NCI-H146 (cell line): ENCODE measurements at regions not wholly inside any gene's neighbourhood (a gene's known extent, or its start where the extent isn't known, plus 50 kb on each side); places are given as distances from the start of the nearest gene placed in this dataset.
"Not testable (repeated sequence)": the region's sequence is repeated elsewhere in the genome, so short reads cannot be mapped to it uniquely, and the experiment has no call there.

ENCODE experiments used
- DNase-seq: peaks from one replicate; lab custom pipeline; 2025; lab: John Stamatoyannopoulos, UW

- not testable (repeated sequence) for DNase-seq
Measured at GRCh38 chrX:76774912-76775311, 347.4 kb downstream of the MAGEE1 start.

GRCh38 chrX:76796311-76796710 lies 368.8 kb downstream of the MAGEE1 start:
- no peak for DNase-seq

DNA sequence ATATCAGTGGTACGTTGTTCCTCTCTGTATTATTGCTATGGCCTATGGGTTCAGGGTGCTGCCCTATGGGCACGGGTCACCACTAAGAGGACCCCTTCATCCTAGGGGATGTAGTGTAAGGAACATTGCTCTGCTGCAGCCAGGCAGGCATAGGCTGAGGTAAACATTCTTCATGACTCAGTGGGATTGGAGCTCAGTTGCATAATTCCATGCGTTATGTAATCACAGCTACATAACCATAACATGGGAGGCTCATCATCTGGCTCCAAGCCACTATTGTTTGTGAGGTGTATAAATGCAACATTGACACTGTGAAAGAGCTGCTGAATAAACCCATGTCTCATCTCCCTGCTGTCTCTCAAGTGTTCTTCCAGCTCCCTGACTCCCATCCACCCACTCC lies 375.2 kb downstream of the MAGEE1 start:
- no peak for DNase-seq

DNA sequence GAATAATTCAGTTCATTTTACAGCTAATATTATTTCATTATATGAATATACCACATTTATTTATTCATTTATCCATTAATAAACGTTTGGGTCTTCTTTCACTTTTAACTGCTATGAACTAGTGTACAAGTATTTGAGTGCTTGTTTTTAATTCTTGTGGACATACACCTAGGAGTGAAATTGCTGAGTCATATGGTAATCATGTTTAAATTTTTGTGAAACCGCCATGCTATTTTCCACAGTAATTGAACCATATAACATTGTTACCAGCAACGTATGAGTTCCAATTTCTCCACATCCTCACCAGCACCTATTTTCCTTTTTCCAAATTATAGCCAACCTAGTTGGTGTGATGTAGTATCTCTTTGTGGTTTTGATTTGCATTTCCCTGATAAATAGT lies 388.2 kb downstream of the MAGEE1 start:
- no peak for DNase-seq

- DNase-seq: not testable (repeated sequence)
Measured at GRCh38 chrX:76817279-76817678, 389.8 kb downstream of the MAGEE1 start.

DNA sequence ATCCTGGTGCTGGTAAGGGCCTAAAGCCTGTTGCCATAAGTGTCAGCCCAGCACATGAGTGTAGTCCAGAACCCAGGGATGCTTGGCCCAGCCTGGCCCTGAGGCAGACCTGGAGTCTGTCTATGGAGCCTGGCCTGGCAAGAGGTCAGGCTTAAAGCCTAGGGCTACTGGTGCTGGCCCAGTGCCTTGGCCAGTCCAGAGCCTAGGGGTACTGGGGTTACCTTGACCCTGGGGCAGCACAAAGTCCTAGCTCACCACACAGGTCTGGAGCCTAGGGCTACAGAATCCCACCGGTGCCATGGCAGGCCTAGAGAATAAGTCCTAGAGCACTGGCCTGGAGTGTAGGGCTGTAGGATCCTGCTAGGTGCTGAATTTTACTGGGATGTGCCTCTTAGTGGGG lies 393.8 kb downstream of the MAGEE1 start:
- DNase-seq: no peak

DNA sequence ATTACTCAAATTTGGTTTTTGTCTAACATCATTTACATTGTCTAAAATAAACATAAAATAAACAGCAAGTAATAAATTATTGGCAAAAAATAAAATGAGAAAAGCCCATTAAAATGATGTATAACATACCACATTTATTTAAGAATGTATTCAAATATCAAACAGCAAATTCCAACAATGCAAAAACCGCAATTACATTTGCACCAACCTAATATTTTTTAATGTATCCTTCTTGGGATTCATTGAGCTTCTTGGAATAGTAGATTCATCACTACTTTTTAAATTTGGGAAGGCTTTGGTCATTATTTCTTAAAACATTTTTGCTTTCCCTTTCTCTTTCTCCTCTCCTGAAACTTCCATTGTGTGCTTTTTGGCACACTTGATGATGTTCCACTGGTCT lies 400.2 kb downstream of the MAGEE1 start:
- DNase-seq: no peak

GRCh38 chrX:76840902-76841301 lies 413.4 kb downstream of the MAGEE1 start:
- DNase-seq: not testable (repeated sequence)

GRCh38 chrX:76850851-76851250 lies 423.3 kb downstream of the MAGEE1 start:
- DNase-seq: no peak

- DNase-seq: no peak
Measured at GRCh38 chrX:76862509-76862908, 435.0 kb downstream of the MAGEE1 start.

DNA sequence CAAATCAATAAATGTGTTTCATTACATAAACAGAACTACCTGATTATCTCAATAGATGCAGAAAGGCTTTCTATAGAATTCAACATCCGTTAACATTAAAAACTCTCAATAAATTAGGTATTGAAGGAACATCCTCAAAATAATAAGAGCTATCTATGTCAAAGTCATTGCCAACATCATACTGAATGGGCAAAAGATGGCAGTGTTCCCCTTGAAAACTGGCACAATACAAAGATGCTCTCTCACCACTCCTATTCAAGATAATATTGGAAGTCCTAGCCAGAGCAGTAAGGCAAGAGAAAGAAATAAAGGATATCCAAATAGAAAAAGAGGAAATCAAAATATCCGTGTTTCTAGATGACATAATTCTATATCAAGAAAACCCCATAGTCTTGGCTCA lies 466.4 kb downstream of the MAGEE1 start:
- no peak for DNase-seq

DNA sequence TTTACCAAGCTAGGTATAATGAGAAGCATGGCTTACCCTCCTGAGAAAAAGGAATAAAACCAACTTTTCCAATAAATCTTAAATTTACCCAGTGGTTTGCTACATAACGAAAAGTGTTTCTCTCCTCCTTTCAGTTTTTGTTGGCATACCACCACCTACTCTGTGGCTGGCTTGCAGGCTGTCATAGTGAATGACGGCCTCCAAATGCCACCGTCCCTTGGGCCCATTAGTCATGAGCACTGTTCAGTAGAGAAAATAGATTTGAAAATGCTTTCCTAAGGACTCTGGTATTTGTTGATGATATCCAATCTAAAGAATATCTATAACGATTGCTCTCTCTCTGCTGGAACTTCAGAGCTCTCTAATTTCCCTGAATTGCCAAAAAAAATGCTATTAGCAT lies 488.3 kb downstream of the MAGEE1 start:
- no peak for DNase-seq

GRCh38 chrX:76918033-76918432 lies 490.5 kb downstream of the MAGEE1 start:
- no peak for DNase-seq

- DNase-seq: no peak
Measured at GRCh38 chrX:76919761-76920160, 492.3 kb downstream of the MAGEE1 start.

DNA sequence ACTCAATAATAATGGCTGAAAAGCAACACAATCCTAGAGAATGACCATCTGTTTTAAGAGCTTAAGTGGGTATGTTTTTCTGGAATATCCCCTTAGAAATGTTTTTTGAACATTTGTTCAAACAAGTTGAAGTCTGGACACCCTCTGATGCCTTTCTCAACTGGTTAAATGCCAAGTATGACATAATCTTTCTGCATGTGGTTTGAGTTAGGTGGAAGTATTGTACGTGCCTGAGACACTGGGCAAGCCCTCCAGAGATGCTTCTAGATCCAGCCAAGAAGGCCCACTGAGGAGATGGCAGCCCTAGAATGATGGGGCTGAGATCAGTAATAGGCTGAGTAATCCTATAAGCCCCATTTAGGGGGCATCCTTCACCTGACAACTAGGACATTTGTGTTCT lies 493.1 kb downstream of the MAGEE1 start:
- no peak for DNase-seq

- no peak for DNase-seq
Measured at GRCh38 chrX:76921176-76921575, 493.7 kb downstream of the MAGEE1 start.

DNA sequence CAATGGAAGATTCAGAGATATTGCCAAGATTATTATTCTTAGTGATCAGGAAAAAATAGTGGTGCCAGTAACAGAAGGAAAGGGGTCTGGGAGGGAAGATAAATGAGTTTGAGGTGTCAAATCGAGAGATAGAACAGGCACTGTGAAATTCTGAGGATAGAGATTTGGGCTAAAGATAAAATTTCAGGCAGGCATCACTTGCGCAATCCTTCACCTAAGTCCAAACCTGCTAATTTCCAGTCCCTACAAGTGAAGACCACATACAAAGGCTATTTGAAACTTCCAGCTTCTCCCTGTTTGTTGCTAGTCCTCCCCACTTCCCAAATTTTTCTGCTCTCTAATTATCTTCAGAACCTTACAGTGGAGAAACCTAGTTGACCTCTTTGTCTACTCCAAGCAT lies 494.6 kb downstream of the MAGEE1 start:
- no peak for DNase-seq

DNA sequence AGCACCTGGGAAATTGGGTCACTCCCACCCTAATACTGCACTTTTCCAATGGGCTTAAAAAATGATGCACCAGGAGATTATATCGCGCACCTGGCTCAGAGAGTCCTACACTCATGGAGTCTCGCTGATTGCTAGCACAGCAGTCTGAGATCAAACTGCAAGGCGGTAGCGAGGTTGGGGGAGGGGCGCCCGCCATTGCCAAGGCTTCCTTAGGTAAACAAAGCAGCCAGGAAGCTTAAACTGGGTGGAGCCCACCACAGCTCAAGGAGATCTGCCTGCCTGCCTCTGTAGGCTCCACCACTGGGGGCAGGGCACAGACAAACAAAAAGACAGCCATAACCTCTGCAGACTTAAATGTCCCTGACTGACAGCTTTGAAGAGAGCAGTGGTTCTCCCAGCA lies 497.1 kb downstream of the MAGEE1 start:
- DNase-seq: not testable (repeated sequence)

GRCh38 chrX:76931518-76931917 lies 504.0 kb downstream of the MAGEE1 start:
- DNase-seq: no peak

DNA sequence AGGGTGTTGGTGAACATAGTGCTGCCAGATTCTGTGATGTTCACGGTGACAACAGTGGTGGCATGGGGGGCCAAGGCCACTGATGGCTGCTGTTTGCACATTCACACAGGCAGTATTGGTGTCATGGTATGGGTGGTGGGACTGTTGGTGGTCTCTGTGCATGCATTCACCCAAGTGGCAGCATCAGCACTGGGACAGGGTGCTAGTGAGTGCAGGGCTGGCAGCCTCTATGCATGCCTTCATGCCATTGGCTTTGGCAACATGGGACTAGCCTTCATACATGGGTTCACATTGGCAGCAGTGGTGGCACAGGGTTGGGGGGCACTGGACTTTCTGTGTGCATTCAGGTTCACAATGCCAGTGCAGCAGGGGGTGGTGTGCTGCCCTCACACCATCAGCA lies 489.7 kb upstream of the FGF16 start:
- DNase-seq: no peak

- DNase-seq: no peak
Measured at GRCh38 chrX:76971393-76972376, 475.5 kb upstream of the FGF16 start.

DNA sequence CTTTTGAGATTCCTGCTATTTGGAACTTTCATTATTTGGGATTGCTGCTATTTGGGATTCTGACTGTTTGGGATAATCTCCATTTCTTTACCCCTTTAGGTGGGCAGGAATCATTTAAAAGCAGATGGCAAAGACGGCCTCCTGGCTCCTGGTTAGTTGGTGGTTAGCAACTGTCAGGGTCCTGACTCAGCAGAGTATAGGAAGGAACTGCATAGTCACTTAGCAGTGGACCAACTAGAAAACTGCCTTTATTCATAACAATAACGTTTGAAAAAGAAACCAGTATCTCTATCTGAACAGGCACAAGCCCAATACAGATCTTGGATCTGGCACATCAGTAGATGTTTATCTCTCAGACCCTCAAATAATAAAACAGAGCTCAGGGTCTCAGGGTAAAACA lies 469.7 kb upstream of the FGF16 start:
- no peak for DNase-seq

GRCh38 chrX:76987381-76987780 lies 459.8 kb upstream of the FGF16 start:
- DNase-seq: no peak

DNA sequence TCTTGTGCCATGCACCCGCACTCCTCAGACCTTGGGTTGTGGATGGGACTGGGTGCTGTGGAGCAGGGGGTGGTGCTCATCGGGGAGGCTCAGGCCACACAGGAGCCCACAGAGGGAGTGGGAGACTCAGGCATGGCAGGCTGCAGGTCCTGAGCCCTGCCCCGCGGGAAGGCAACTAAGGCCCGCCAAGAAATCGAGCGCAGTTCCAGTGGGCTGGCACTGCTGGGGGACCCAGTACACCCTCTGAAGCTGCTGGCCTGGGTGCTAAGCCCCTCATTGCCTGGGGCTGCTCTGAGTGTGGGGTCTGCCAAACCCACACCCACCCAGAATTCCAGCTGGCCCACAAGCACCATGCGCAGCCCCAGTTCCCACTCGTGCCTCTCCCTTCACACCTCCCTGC lies 450.5 kb upstream of the FGF16 start:
- no peak for DNase-seq
